ENCODE measurements at regions not wholly inside any gene's neighbourhood (a gene's known extent, or its start where the extent isn't known, plus 50 kb on each side); places are given as distances from the start of the nearest gene placed in this dataset.

GRCh38 chr3:94512876-94513275, 450.0 kb downstream of the NSUN3 start:
- no peaks in the 10 kb centered on the region for H3K9me3 ChIP-seq (ENCODE audit: low read length)
- H3F3A ChIP-seq (ENCODE audit: insufficient read depth, low read length, poor library complexity, severe bottlenecking): no peaks in the 10 kb centered on the region
- H3K27me3 ChIP-seq (ENCODE audit: insufficient read depth, low read depth, low read length): no peaks in the 10 kb centered on the region
- no peak overlapping the region for H2AFZ ChIP-seq (ENCODE audit: low read depth, low read length)
- no peak overlapping the region for H3K4me3 ChIP-seq (ENCODE audit: low read length)
- H3K36me3 ChIP-seq (ENCODE audit: insufficient read depth, low read length): no peaks in the 10 kb centered on the region
- no peak overlapping the region for H3K27ac ChIP-seq (ENCODE audit: low read length)
- H3K9me2 ChIP-seq (ENCODE audit: insufficient read depth, low read length): no peaks in the 10 kb centered on the region
- no peaks in the 10 kb centered on the region for H4K20me1 ChIP-seq (ENCODE audit: insufficient read depth)
- H3K79me2 ChIP-seq (replicated peaks; ENCODE audit: insufficient read depth, low read length): no peaks in the 10 kb centered on the region
- no peak overlapping the region for H3K9ac ChIP-seq (ENCODE audit: low read length)
- TF ChIP-seq EZH2 (IDR thresholded peaks at IDR 0.05; ENCODE audit: borderline replicate concordance, insufficient read depth, low read length, poor library complexity, severe bottlenecking): no peak
- TF ChIP-seq SMC3 (conservative IDR thresholded peaks at IDR 0.05; ENCODE audit: poor library complexity): no peak
- TF ChIP-seq RAD21 (conservative IDR thresholded peaks at IDR 0.05): no peak
- H3K4me2 ChIP-seq (ENCODE audit: low read length): no peak overlapping the region

DNA sequence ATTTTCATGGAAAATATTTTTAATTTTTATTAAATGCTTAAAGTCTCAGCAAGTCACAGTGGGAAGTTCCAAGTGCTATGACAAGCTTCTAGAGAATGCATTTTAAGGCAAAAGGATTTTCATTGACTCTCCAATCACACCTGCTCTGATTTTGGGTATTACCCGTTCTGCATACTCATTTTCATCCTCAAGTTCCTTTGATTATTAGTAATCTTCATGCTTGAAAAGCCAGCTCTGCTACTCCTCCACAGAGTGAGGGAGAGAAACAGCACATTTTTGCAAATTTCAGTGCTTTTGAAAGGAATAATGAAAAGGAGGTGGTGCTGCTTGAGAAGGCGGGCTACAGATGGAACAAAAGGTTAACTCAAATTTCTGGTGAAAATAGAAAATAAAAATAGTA, 450.7 kb downstream of the NSUN3 start:
- no peaks in the 10 kb centered on the region for H3K9me3 ChIP-seq (ENCODE audit: low read length)
- H3K36me3 ChIP-seq (ENCODE audit: insufficient read depth, low read length): no peaks in the 10 kb centered on the region
- no peak overlapping the region for H3K4me2 ChIP-seq (ENCODE audit: low read length)
- no peaks in the 10 kb centered on the region for H3K79me2 ChIP-seq (replicated peaks; ENCODE audit: insufficient read depth, low read length)
- no peaks in the 10 kb centered on the region for H3K27me3 ChIP-seq (ENCODE audit: insufficient read depth, low read depth, low read length)
- no peak overlapping the region for H2AFZ ChIP-seq (ENCODE audit: low read depth, low read length)
- no peak overlapping the region for H3K9ac ChIP-seq (ENCODE audit: low read length)
- no peak overlapping the region for H3K4me3 ChIP-seq (ENCODE audit: low read length)
- H4K20me1 ChIP-seq (ENCODE audit: insufficient read depth): no peaks in the 10 kb centered on the region
- H3K27ac ChIP-seq (ENCODE audit: low read length): no peak overlapping the region
- TF ChIP-seq CTCF (IDR thresholded peaks at IDR 0.05; ENCODE audit: poor library complexity, severe bottlenecking): no peak
- TF ChIP-seq, protein P1, sequence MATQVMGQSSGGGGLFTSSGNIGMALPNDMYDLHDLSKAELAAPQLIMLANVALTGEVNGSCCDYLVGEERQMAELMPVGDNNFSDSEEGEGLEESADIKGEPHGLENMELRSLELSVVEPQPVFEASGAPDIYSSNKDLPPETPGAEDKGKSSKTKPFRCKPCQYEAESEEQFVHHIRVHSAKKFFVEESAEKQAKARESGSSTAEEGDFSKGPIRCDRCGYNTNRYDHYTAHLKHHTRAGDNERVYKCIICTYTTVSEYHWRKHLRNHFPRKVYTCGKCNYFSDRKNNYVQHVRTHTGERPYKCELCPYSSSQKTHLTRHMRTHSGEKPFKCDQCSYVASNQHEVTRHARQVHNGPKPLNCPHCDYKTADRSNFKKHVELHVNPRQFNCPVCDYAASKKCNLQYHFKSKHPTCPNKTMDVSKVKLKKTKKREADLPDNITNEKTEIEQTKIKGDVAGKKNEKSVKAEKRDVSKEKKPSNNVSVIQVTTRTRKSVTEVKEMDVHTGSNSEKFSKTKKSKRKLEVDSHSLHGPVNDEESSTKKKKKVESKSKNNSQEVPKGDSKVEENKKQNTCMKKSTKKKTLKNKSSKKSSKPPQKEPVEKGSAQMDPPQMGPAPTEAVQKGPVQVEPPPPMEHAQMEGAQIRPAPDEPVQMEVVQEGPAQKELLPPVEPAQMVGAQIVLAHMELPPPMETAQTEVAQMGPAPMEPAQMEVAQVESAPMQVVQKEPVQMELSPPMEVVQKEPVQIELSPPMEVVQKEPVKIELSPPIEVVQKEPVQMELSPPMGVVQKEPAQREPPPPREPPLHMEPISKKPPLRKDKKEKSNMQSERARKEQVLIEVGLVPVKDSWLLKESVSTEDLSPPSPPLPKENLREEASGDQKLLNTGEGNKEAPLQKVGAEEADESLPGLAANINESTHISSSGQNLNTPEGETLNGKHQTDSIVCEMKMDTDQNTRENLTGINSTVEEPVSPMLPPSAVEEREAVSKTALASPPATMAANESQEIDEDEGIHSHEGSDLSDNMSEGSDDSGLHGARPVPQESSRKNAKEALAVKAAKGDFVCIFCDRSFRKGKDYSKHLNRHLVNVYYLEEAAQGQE (IDR thresholded peaks at IDR 0.05; ENCODE audit: borderline replicate concordance): no peak
- TF ChIP-seq SMC3 (conservative IDR thresholded peaks at IDR 0.05; ENCODE audit: poor library complexity): no peak
- TF ChIP-seq MXI1 (conservative IDR thresholded peaks at IDR 0.05; ENCODE audit: poor library complexity, severe bottlenecking): no peak
- TF ChIP-seq EP300 (conservative IDR thresholded peaks at IDR 0.05; ENCODE audit: poor library complexity, severe bottlenecking): no peak
- TF ChIP-seq RAD21 (conservative IDR thresholded peaks at IDR 0.05): no peak
- TF ChIP-seq EZH2 (IDR thresholded peaks at IDR 0.05; ENCODE audit: borderline replicate concordance, insufficient read depth, low read length, poor library complexity, severe bottlenecking): no peak
- no peak for TF ChIP-seq POLR2AphosphoS5 (IDR thresholded peaks at IDR 0.05)
- TF ChIP-seq TAF1 (IDR thresholded peaks at IDR 0.05; ENCODE audit: low read depth): no peak
- no peaks in the 10 kb centered on the region for H3K9me2 ChIP-seq (ENCODE audit: insufficient read depth, low read length)
- H3F3A ChIP-seq (ENCODE audit: insufficient read depth, low read length, poor library complexity, severe bottlenecking): no peaks in the 10 kb centered on the region

- Histone ChIP-seq H3K4me3 (ENCODE audit: low read length) (no peak overlapping the region), H3F3A (ENCODE audit: insufficient read depth, low read length, poor library complexity, severe bottlenecking) (no peaks in the 10 kb centered on the region), H3K79me2 (replicated peaks; ENCODE audit: insufficient read depth, low read length) (no peaks in the 10 kb centered on the region), H3K36me3 (ENCODE audit: insufficient read depth, low read length) (no peaks in the 10 kb centered on the region), H2AFZ (ENCODE audit: low read depth, low read length) (no peak overlapping the region), H3K27ac (ENCODE audit: low read length) (no peak overlapping the region), H3K4me2 (ENCODE audit: low read length) (no peak overlapping the region), H3K9me3 (ENCODE audit: low read length) (no peaks in the 10 kb centered on the region), H3K27me3 (ENCODE audit: insufficient read depth, low read depth, low read length) (no peaks in the 10 kb centered on the region), H3K9ac (ENCODE audit: low read length) (no peak overlapping the region), H3K9me2 (ENCODE audit: insufficient read depth, low read length) (no peaks in the 10 kb centered on the region), H4K20me1 (ENCODE audit: insufficient read depth) (no peaks in the 10 kb centered on the region)
- TF ChIP-seq EP300 (conservative IDR thresholded peaks at IDR 0.05; ENCODE audit: poor library complexity, severe bottlenecking): no peak
- no peak for TF ChIP-seq CTCF (IDR thresholded peaks at IDR 0.05; ENCODE audit: poor library complexity, severe bottlenecking)
- no peak for TF ChIP-seq SMC3 (conservative IDR thresholded peaks at IDR 0.05; ENCODE audit: poor library complexity)
- TF ChIP-seq, protein P1 (IDR thresholded peaks at IDR 0.05; ENCODE audit: borderline replicate concordance): no peak
- no peak for TF ChIP-seq MXI1 (conservative IDR thresholded peaks at IDR 0.05; ENCODE audit: poor library complexity, severe bottlenecking)
- no peak for TF ChIP-seq EZH2 (IDR thresholded peaks at IDR 0.05; ENCODE audit: borderline replicate concordance, insufficient read depth, low read length, poor library complexity, severe bottlenecking)
- no peak for TF ChIP-seq POLR2AphosphoS5 (IDR thresholded peaks at IDR 0.05)
- no peak for TF ChIP-seq TAF1 (IDR thresholded peaks at IDR 0.05; ENCODE audit: low read depth)
- no peak for TF ChIP-seq RAD21 (conservative IDR thresholded peaks at IDR 0.05)
These were observed 453.1 kb downstream of the NSUN3 start for GRCh38 chr3:94515983-94516382.
